ENCODE measurements at regions not wholly inside any gene's neighbourhood (a gene's known extent, or its start where the extent isn't known, plus 50 kb on each side); places are given as distances from the start of the nearest gene placed in this dataset.
A peak's percentile ranks its signal among the peaks of the same experiment; 100 is the strongest.

GRCh38 chr13:33678084-33678483 is 139.9 kb upstream of the RFC3 start:
- Histone ChIP-seq H2AK5ac (ENCODE audit: low read length, severe bottlenecking) (no peak overlapping the region), H2AFZ (ENCODE audit: low read depth, low read length) (no peak overlapping the region), H3K9me3 (ENCODE audit: control insufficient read depth, low read length) (no peaks in the 10 kb centered on the region), H3K79me1 (replicated peaks; ENCODE audit: low read length, poor library complexity, severe bottlenecking) (no peaks in the 10 kb centered on the region), H3K27me3 (ENCODE audit: control insufficient read depth in 1 of 2, insufficient read depth in 1 of 2, low read length in 2 of 2) (no peaks in the 10 kb centered on the region), H3K36me3 (ENCODE audit: control insufficient read depth in 1 of 2, insufficient read depth in 2 of 2, low read depth in 1 of 2, low read length in 2 of 2) (no peaks in the 10 kb centered on the region), H3K4me1 (ENCODE audit: control insufficient read depth, insufficient read depth, low read depth, low read length) (peaks cover 4% of the 10 kb centered on the region), H3K18ac (ENCODE audit: low read depth in 1 of 2, low read length in 2 of 2) (no peak overlapping the region), H4K91ac (ENCODE audit: low read length) (no peak overlapping the region), H3K4ac (ENCODE audit: low read depth in 1 of 2, low read length in 2 of 2) (no peak overlapping the region), H3K14ac (ENCODE audit: low read length in 2 of 2) (no peak overlapping the region), H3K4me2 (ENCODE audit: low read length, poor library complexity, severe bottlenecking) (no peak overlapping the region), H2BK15ac (ENCODE audit: low read depth, poor library complexity, severe bottlenecking) (no peak overlapping the region), H2BK5ac (ENCODE audit: low read depth, low read length, poor library complexity, severe bottlenecking) (no peak overlapping the region), H2BK120ac (ENCODE audit: low read depth, low read length) (no peak overlapping the region), H3K9ac (ENCODE audit: low read length) (no peak overlapping the region), H3K4me3 (ENCODE audit: insufficient read depth in 1 of 2, low read depth in 1 of 2, low read length in 2 of 2) (no peak overlapping the region), H3K23ac (ENCODE audit: low read length in 2 of 2) (no peak overlapping the region), H3K27ac (ENCODE audit: low read length, poor library complexity, severe bottlenecking) (no peak overlapping the region), H4K8ac (ENCODE audit: low read length) (no peak overlapping the region), H2BK12ac (ENCODE audit: low read length in 2 of 2) (no peak overlapping the region)
- WGBS: 95% methylated on average over 8 of the region's 9 CpGs
- no peak for DNase-seq

GRCh38 chr13:33678906-33679657 is 138.9 kb upstream of the RFC3 start:
- Histone ChIP-seq H4K91ac (ENCODE audit: low read length) (no peak overlapping the region), H3K79me1 (replicated peaks; ENCODE audit: low read length, poor library complexity, severe bottlenecking) (no peaks in the 10 kb centered on the region), H3K9me3 (ENCODE audit: control insufficient read depth, low read length) (no peaks in the 10 kb centered on the region), H3K4ac (ENCODE audit: low read depth in 1 of 2, low read length in 2 of 2) (no peak overlapping the region), H3K27me3 (ENCODE audit: control insufficient read depth in 1 of 2, insufficient read depth in 1 of 2, low read length in 2 of 2) (no peaks in the 10 kb centered on the region), H3K4me1 (ENCODE audit: control insufficient read depth, insufficient read depth, low read depth, low read length) (peaks cover 4% of the 10 kb centered on the region), H2BK5ac (ENCODE audit: low read depth, low read length, poor library complexity, severe bottlenecking) (no peak overlapping the region), H3K18ac (ENCODE audit: low read depth in 1 of 2, low read length in 2 of 2) (no peak overlapping the region), H3K23ac (ENCODE audit: low read length in 2 of 2) (no peak overlapping the region), H3K14ac (ENCODE audit: low read length in 2 of 2) (no peak overlapping the region), H2BK120ac (ENCODE audit: low read depth, low read length) (no peak overlapping the region), H3K27ac (ENCODE audit: low read length, poor library complexity, severe bottlenecking) (no peak overlapping the region), H3K9ac (ENCODE audit: low read length) (peak overlapping the region; percentile 59), H2AFZ (ENCODE audit: low read depth, low read length) (no peak overlapping the region), H4K8ac (ENCODE audit: low read length) (no peak overlapping the region), H3K4me2 (ENCODE audit: low read length, poor library complexity, severe bottlenecking) (peak overlapping the region; percentile 50), H2AK5ac (ENCODE audit: low read length, severe bottlenecking) (no peak overlapping the region), H2BK15ac (ENCODE audit: low read depth, poor library complexity, severe bottlenecking) (no peak overlapping the region), H3K36me3 (ENCODE audit: control insufficient read depth in 1 of 2, insufficient read depth in 2 of 2, low read depth in 1 of 2, low read length in 2 of 2) (no peaks in the 10 kb centered on the region), H3K4me3 (ENCODE audit: insufficient read depth in 1 of 2, low read depth in 1 of 2, low read length in 2 of 2) (peak overlapping the region in 1 of 2 experiments; percentile 2), H2BK12ac (ENCODE audit: low read length in 2 of 2) (no peak overlapping the region)
- peak; percentile 66 for DNase-seq
- WGBS: 58% methylated on average over 11 of the region's 11 CpGs

GRCh38 chr13:33679658-33680012 is 138.3 kb upstream of the RFC3 start:
- no peak overlapping the region for H3K4ac ChIP-seq (ENCODE audit: low read depth in 1 of 2, low read length in 2 of 2)
- no peak overlapping the region for H2BK12ac ChIP-seq (ENCODE audit: low read length in 2 of 2)
- no peak overlapping the region for H2AK5ac ChIP-seq (ENCODE audit: low read length, severe bottlenecking)
- no peak overlapping the region for H3K4me2 ChIP-seq (ENCODE audit: low read length, poor library complexity, severe bottlenecking)
- no peaks in the 10 kb centered on the region for H3K9me3 ChIP-seq (ENCODE audit: control insufficient read depth, low read length)
- no peak overlapping the region for H2BK15ac ChIP-seq (ENCODE audit: low read depth, poor library complexity, severe bottlenecking)
- H3K79me1 ChIP-seq (replicated peaks; ENCODE audit: low read length, poor library complexity, severe bottlenecking): no peaks in the 10 kb centered on the region
- H3K14ac ChIP-seq (ENCODE audit: low read length in 2 of 2): no peak overlapping the region
- no peaks in the 10 kb centered on the region for H3K27me3 ChIP-seq (ENCODE audit: control insufficient read depth in 1 of 2, insufficient read depth in 1 of 2, low read length in 2 of 2)
- H2BK120ac ChIP-seq (ENCODE audit: low read depth, low read length): no peak overlapping the region
- H4K8ac ChIP-seq (ENCODE audit: low read length): no peak overlapping the region
- no peak overlapping the region for H2AFZ ChIP-seq (ENCODE audit: low read depth, low read length)
- no peak overlapping the region for H3K27ac ChIP-seq (ENCODE audit: low read length, poor library complexity, severe bottlenecking)
- peaks cover 4% of the 10 kb centered on the region for H3K4me1 ChIP-seq (ENCODE audit: control insufficient read depth, insufficient read depth, low read depth, low read length)
- H2BK5ac ChIP-seq (ENCODE audit: low read depth, low read length, poor library complexity, severe bottlenecking): no peak overlapping the region
- no peaks in the 10 kb centered on the region for H3K36me3 ChIP-seq (ENCODE audit: control insufficient read depth in 1 of 2, insufficient read depth in 2 of 2, low read depth in 1 of 2, low read length in 2 of 2)
- DNase-seq: no peak
- H3K9ac ChIP-seq (ENCODE audit: low read length): peak overlapping the region; percentile 59
- H3K18ac ChIP-seq (ENCODE audit: low read depth in 1 of 2, low read length in 2 of 2): no peak overlapping the region
- no peak overlapping the region for H3K23ac ChIP-seq (ENCODE audit: low read length in 2 of 2)
- WGBS: 100% methylated on average over 1 of the region's 1 CpG
- H4K91ac ChIP-seq (ENCODE audit: low read length): no peak overlapping the region
- peak overlapping the region in 1 of 2 experiments; percentile 2 for H3K4me3 ChIP-seq (ENCODE audit: insufficient read depth in 1 of 2, low read depth in 1 of 2, low read length in 2 of 2)

GRCh38 chr13:33682020-33682564 is 135.9 kb upstream of the RFC3 start:
- 95% methylated on average over 34 of the region's 35 CpGs for WGBS
- no peak overlapping the region for H3K18ac ChIP-seq (ENCODE audit: low read depth in 1 of 2, low read length in 2 of 2)
- no peak overlapping the region for H2AK5ac ChIP-seq (ENCODE audit: low read length, severe bottlenecking)
- H3K4me2 ChIP-seq (ENCODE audit: low read length, poor library complexity, severe bottlenecking): no peak overlapping the region
- no peak overlapping the region for H2BK5ac ChIP-seq (ENCODE audit: low read depth, low read length, poor library complexity, severe bottlenecking)
- H3K23ac ChIP-seq (ENCODE audit: low read length in 2 of 2): no peak overlapping the region
- H3K4me3 ChIP-seq (ENCODE audit: insufficient read depth in 1 of 2, low read depth in 1 of 2, low read length in 2 of 2): no peak overlapping the region
- no peak overlapping the region for H3K9ac ChIP-seq (ENCODE audit: low read length)
- H3K36me3 ChIP-seq (ENCODE audit: control insufficient read depth in 1 of 2, insufficient read depth in 2 of 2, low read depth in 1 of 2, low read length in 2 of 2): no peaks in the 10 kb centered on the region
- peak overlapping the region; percentile 61 for H4K91ac ChIP-seq (ENCODE audit: low read length)
- no peak overlapping the region for H3K14ac ChIP-seq (ENCODE audit: low read length in 2 of 2)
- H2BK120ac ChIP-seq (ENCODE audit: low read depth, low read length): no peak overlapping the region
- no peaks in the 10 kb centered on the region for H3K9me3 ChIP-seq (ENCODE audit: control insufficient read depth, low read length)
- H3K79me1 ChIP-seq (replicated peaks; ENCODE audit: low read length, poor library complexity, severe bottlenecking): no peaks in the 10 kb centered on the region
- H4K8ac ChIP-seq (ENCODE audit: low read length): no peak overlapping the region
- H3K27ac ChIP-seq (ENCODE audit: low read length, poor library complexity, severe bottlenecking): no peak overlapping the region
- H2BK15ac ChIP-seq (ENCODE audit: low read depth, poor library complexity, severe bottlenecking): no peak overlapping the region
- no peak overlapping the region for H2BK12ac ChIP-seq (ENCODE audit: low read length in 2 of 2)
- peaks cover 4% of the 10 kb centered on the region for H3K4me1 ChIP-seq (ENCODE audit: control insufficient read depth, insufficient read depth, low read depth, low read length)
- H2AFZ ChIP-seq (ENCODE audit: low read depth, low read length): no peak overlapping the region
- no peak for DNase-seq
- H3K4ac ChIP-seq (ENCODE audit: low read depth in 1 of 2, low read length in 2 of 2): no peak overlapping the region
- no peaks in the 10 kb centered on the region for H3K27me3 ChIP-seq (ENCODE audit: control insufficient read depth in 1 of 2, insufficient read depth in 1 of 2, low read length in 2 of 2)
